ENCODE measurements at regions not wholly inside any gene's neighbourhood (a gene's known extent, or its start where the extent isn't known, plus 50 kb on each side); places are given as distances from the start of the nearest gene placed in this dataset.

DNA sequence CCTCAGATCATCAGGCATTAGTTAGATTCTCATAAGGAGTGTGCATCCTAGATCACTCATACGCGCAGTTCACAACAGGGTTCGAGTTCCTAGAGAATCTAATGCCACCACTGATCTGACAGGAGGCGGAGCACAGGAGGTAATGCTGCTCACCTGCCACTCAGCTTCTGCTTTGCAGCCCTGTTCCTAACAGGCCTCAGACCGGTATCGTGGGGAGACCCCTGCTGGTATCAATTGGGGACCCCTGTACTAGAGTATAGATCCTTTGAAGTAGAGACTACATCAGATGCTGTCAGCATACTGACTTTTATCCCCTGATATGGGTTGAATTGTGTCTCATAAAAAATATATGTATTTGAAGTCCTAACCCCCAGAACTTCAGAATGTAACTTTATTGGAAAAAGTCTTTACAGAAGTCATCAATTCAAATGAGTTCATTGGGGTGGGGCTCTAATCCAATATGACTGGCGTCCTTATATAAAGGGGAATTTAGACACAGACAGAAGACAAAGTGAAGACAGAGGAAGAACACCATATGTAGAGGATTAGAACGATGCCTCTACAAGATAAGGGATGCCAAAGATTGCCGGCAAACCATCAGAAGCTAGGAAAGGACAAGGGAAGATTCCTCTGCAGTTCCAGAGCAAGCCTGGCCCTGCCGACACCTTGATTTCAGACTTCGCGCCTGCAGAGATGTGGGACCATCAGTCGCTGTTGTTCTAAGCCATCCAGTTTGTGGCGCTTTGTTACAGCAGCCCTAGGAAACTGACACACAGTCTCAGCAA is 104.4 kb upstream of the BTBD3 start:
- Histone ChIP-seq H3K27ac (ENCODE audit: low read depth, low read length) (no peak overlapping the region), H3K9ac (ENCODE audit: low read length) (no peak overlapping the region), H3K4me1 (ENCODE audit: control insufficient read depth in 1 of 2, insufficient read depth in 2 of 2, low read length in 2 of 2) (no peaks in the 10 kb centered on the region), H3K79me2 (ENCODE audit: insufficient read depth, low read length) (no peaks in the 10 kb centered on the region), H3K9me3 (ENCODE audit: control insufficient read depth in 1 of 2, insufficient read depth in 1 of 2, low read depth in 1 of 2, low read length in 2 of 2) (no peaks in the 10 kb centered on the region), H3K4me3 (replicated peaks in 1 of 2; ENCODE audit: low read depth in 1 of 2, low read length in 2 of 2) (no peak overlapping the region), H3K9me2 (ENCODE audit: insufficient read depth) (no peaks in the 10 kb centered on the region), H3K27me3 (ENCODE audit: insufficient read depth, low read length) (no peaks in the 10 kb centered on the region), H3K4me2 (ENCODE audit: low read length) (no peak overlapping the region), H3K36me3 (ENCODE audit: control insufficient read depth in 1 of 2, insufficient read depth in 2 of 2, low read length in 2 of 2) (no peaks in the 10 kb centered on the region), H2AFZ (ENCODE audit: low read depth, low read length, poor library complexity, severe bottlenecking) (no peak overlapping the region), H4K20me1 (ENCODE audit: insufficient read depth) (no peaks in the 10 kb centered on the region)
- DNase-seq (ENCODE audit: low read depth, low spot score) (no peak), ATAC-seq (no peak)
- no TSS peak for BruUV-seq (replicated peaks)
- intact Hi-C loops (cut with micrococcal nuclease) = no loop called here
- CTCF ChIA-PET = no interaction called here
- TF ChIP-seq POLR2AphosphoS5 (IDR thresholded peaks at IDR 0.05; ENCODE audit: low read depth, low read length) (no peak), FOSL1 (IDR thresholded peaks at IDR 0.05; ENCODE audit: low read depth) (no peak), ELF1 (IDR thresholded peaks at IDR 0.05; ENCODE audit: borderline replicate concordance, low read depth) (no peak), CBX3 (IDR thresholded peaks at IDR 0.05; ENCODE audit: low read depth) (no peak), ZFX (IDR thresholded peaks at IDR 0.05) (no peak), EGR1 (IDR thresholded peaks at IDR 0.05; ENCODE audit: low read depth) (no peak), SRF (IDR thresholded peaks at IDR 0.05; ENCODE audit: low read depth) (no peak)
- TF ChIP-seq, protein P1, sequence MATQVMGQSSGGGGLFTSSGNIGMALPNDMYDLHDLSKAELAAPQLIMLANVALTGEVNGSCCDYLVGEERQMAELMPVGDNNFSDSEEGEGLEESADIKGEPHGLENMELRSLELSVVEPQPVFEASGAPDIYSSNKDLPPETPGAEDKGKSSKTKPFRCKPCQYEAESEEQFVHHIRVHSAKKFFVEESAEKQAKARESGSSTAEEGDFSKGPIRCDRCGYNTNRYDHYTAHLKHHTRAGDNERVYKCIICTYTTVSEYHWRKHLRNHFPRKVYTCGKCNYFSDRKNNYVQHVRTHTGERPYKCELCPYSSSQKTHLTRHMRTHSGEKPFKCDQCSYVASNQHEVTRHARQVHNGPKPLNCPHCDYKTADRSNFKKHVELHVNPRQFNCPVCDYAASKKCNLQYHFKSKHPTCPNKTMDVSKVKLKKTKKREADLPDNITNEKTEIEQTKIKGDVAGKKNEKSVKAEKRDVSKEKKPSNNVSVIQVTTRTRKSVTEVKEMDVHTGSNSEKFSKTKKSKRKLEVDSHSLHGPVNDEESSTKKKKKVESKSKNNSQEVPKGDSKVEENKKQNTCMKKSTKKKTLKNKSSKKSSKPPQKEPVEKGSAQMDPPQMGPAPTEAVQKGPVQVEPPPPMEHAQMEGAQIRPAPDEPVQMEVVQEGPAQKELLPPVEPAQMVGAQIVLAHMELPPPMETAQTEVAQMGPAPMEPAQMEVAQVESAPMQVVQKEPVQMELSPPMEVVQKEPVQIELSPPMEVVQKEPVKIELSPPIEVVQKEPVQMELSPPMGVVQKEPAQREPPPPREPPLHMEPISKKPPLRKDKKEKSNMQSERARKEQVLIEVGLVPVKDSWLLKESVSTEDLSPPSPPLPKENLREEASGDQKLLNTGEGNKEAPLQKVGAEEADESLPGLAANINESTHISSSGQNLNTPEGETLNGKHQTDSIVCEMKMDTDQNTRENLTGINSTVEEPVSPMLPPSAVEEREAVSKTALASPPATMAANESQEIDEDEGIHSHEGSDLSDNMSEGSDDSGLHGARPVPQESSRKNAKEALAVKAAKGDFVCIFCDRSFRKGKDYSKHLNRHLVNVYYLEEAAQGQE (IDR thresholded peaks at IDR 0.05; ENCODE audit: low read depth) = no peak
- TF ChIP-seq, protein P2, sequence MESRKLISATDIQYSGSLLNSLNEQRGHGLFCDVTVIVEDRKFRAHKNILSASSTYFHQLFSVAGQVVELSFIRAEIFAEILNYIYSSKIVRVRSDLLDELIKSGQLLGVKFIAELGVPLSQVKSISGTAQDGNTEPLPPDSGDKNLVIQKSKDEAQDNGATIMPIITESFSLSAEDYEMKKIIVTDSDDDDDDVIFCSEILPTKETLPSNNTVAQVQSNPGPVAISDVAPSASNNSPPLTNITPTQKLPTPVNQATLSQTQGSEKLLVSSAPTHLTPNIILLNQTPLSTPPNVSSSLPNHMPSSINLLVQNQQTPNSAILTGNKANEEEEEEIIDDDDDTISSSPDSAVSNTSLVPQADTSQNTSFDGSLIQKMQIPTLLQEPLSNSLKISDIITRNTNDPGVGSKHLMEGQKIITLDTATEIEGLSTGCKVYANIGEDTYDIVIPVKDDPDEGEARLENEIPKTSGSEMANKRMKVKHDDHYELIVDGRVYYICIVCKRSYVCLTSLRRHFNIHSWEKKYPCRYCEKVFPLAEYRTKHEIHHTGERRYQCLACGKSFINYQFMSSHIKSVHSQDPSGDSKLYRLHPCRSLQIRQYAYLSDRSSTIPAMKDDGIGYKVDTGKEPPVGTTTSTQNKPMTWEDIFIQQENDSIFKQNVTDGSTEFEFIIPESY (IDR thresholded peaks at IDR 0.05; ENCODE audit: extremely low read depth, insufficient replicate concordance, low read length) = no peak
- RAD21 ChIA-PET (ENCODE audit: low non-redundant PET in 1 of 2, low total read pairs in 2 of 2, uncharacterized antibody in 2 of 2, unreplicated experiment in 2 of 2) = no interaction called here
- POLR2A ChIA-PET = no interaction called here
